ENCODE measurements at regions not wholly inside any gene's neighbourhood (a gene's known extent, or its start where the extent isn't known, plus 50 kb on each side); places are given as distances from the start of the nearest gene placed in this dataset.

GRCh38 chr1:23639460-23640095, 52.0 kb upstream of the RPL11 start:
- CTCF ChIA-PET, result interaction anchor here (0.7 to 20.6 kb wide), 11 partner anchors 8 to 663 kb away, joined by 3 to 1485 read pairs (median 27); partner anchors contain the start of gene ID3
- POLR2A ChIA-PET, result no interaction called here
- no peak for TF ChIP-seq CTCF (IDR thresholded peaks at IDR 0.05; ENCODE audit: insufficient read depth, low read length, missing control alignments)
- no peak for DNase-seq (ENCODE audit: low read depth, low spot score)
- H3K4me3 ChIP-seq (ENCODE audit: low read depth, low read length), result no peak overlapping the region

- ChIA-PET CTCF (interaction anchor here (0.9 to 20.6 kb wide), 16 partner anchors 9 to 662 kb away, joined by 3 to 1485 read pairs (median 16); partner anchors contain the start of genes E2F2 and ID3), POLR2A (interaction anchor here (0.7 to 0.8 kb wide), 2 partner anchors 52 to 105 kb away, joined by 3 to 4 read pairs; partner anchors contain the start of gene ELOA)
- H3K4me3 ChIP-seq (ENCODE audit: low read depth, low read length), result no peak overlapping the region
- TF ChIP-seq CTCF (IDR thresholded peaks at IDR 0.05; ENCODE audit: insufficient read depth, low read length, missing control alignments), result no peak
- no peak for DNase-seq (ENCODE audit: low read depth, low spot score)
Observed at GRCh38 chr1:23638786-23639241, 52.8 kb upstream of the RPL11 start.

GRCh38 chr1:23638188-23638619, 53.4 kb upstream of the RPL11 start:
- ChIA-PET POLR2A (interaction anchor here (0.7 to 1.9 kb wide), 3 partner anchors 51 to 106 kb away, joined by 3 to 27 read pairs (median 4); partner anchors contain the start of genes ELOA and ID3), CTCF (interaction anchor here (0.9 to 20.6 kb wide), 22 partner anchors 9 to 661 kb away, joined by 3 to 1485 read pairs (median 12); partner anchors contain the start of genes E2F2, ID3 and RPL11)
- H3K4me3 ChIP-seq (ENCODE audit: low read depth, low read length), result no peak overlapping the region
- DNase-seq (ENCODE audit: low read depth, low spot score), result no peak
- no peak for TF ChIP-seq CTCF (IDR thresholded peaks at IDR 0.05; ENCODE audit: insufficient read depth, low read length, missing control alignments)

GRCh38 chr1:23636009-23636408, 55.6 kb upstream of the RPL11 start:
- ChIA-PET CTCF (interaction anchor here (1.1 to 20.6 kb wide), 17 partner anchors 11 to 139 kb away, joined by 3 to 1485 read pairs (median 19); partner anchors contain the start of genes ID3 and RPL11), POLR2A (interaction anchor here (1.9 kb wide), 2 partner anchors 77 to 81 kb away, joined by 16 to 27 read pairs; partner anchors contain the start of gene ID3)
- no peak for DNase-seq (ENCODE audit: low read depth, low spot score)
- no peak overlapping the region for H3K4me3 ChIP-seq (ENCODE audit: low read depth, low read length)
- no peak for TF ChIP-seq CTCF (IDR thresholded peaks at IDR 0.05; ENCODE audit: insufficient read depth, low read length, missing control alignments)

- peak; percentile 83 for TF ChIP-seq CTCF (IDR thresholded peaks at IDR 0.05; ENCODE audit: insufficient read depth, low read length, missing control alignments)
- ChIA-PET POLR2A (interaction anchor here (0.8 to 3.4 kb wide), 3 partner anchors 77 to 95 kb away, joined by 3 to 53 read pairs (median 3); partner anchors contain the start of gene ID3), CTCF (interaction anchor here (0.6 to 20.6 kb wide), 32 partner anchors 10 to 662 kb away, joined by 3 to 1485 read pairs (median 6); partner anchors contain the start of genes ID3 and RPL11)
- peak overlapping the region; percentile 60 for H3K4me3 ChIP-seq (ENCODE audit: low read depth, low read length)
- DNase-seq (ENCODE audit: low read depth, low spot score), result peak; percentile 12
Observed at GRCh38 chr1:23634840-23635651, 56.6 kb upstream of the RPL11 start.
